NCI-H526 (cell line): ENCODE measurements at regions not wholly inside any gene's neighbourhood (a gene's known extent, or its start where the extent isn't known, plus 50 kb on each side); places are given as distances from the start of the nearest gene placed in this dataset.

Source experiments
- DNase-seq, 2 experiments: peaks; one replicate each; lab custom pipeline; 2025; lab: John Stamatoyannopoulos, UW

GRCh38 chr7:22624781-22625180 is 102.2 kb upstream of the IL6 start:
- DNase-seq = no peak

GRCh38 chr7:22622116-22622785 is 104.7 kb upstream of the IL6 start:
- no peak for DNase-seq

GRCh38 chr7:22618528-22618927 is 108.5 kb upstream of the IL6 start:
- no peak for DNase-seq

GRCh38 chr7:22617166-22617565 is 109.8 kb upstream of the IL6 start:
- no peak for DNase-seq

- no peak for DNase-seq
These were observed 113.5 kb upstream of the IL6 start for GRCh38 chr7:22613496-22613895.

GRCh38 chr7:22612776-22613175 is 112.8 kb upstream of the STEAP1B start:
- DNase-seq = no peak

- no peak for DNase-seq
These were observed 111.7 kb upstream of the STEAP1B start for GRCh38 chr7:22611758-22612079.

- DNase-seq = no peak
These were observed 111.2 kb upstream of the STEAP1B start for GRCh38 chr7:22610951-22611757.

- no peak for DNase-seq
These were observed 110.3 kb upstream of the STEAP1B start for GRCh38 chr7:22610263-22610662.

- no peak for DNase-seq
These were observed 107.2 kb upstream of the STEAP1B start for GRCh38 chr7:22607180-22607579.

- DNase-seq = no peak
These were observed 104.3 kb upstream of the STEAP1B start for GRCh38 chr7:22604246-22604645.

GRCh38 chr7:22601812-22602565 is 102.0 kb upstream of the STEAP1B start:
- no peak for DNase-seq

- DNase-seq = no peak
These were observed 101.4 kb upstream of the STEAP1B start for GRCh38 chr7:22601408-22601807.

- DNase-seq = no peak
These were observed 101.0 kb upstream of the STEAP1B start for GRCh38 chr7:22601003-22601402.

GRCh38 chr7:22598318-22598920 is 98.4 kb upstream of the STEAP1B start:
- DNase-seq = no peak

- DNase-seq = no peak
These were observed 97.9 kb upstream of the STEAP1B start for GRCh38 chr7:22597844-22598243.

GRCh38 chr7:22596763-22597400 is 96.9 kb upstream of the STEAP1B start:
- DNase-seq = no peak

- DNase-seq = no peak
These were observed 94.0 kb upstream of the STEAP1B start for GRCh38 chr7:22594020-22594419.

GRCh38 chr7:22591271-22591670 is 91.3 kb upstream of the STEAP1B start:
- DNase-seq = no peak

GRCh38 chr7:22589641-22590201 is 89.7 kb upstream of the STEAP1B start:
- no peak for DNase-seq

GRCh38 chr7:22588351-22588750 is 88.4 kb upstream of the STEAP1B start:
- DNase-seq = no peak

GRCh38 chr7:22587322-22587721 is 87.3 kb upstream of the STEAP1B start:
- no peak for DNase-seq
